ENCODE measurements at regions not wholly inside any gene's neighbourhood (a gene's known extent, or its start where the extent isn't known, plus 50 kb on each side); places are given as distances from the start of the nearest gene placed in this dataset.

DNA sequence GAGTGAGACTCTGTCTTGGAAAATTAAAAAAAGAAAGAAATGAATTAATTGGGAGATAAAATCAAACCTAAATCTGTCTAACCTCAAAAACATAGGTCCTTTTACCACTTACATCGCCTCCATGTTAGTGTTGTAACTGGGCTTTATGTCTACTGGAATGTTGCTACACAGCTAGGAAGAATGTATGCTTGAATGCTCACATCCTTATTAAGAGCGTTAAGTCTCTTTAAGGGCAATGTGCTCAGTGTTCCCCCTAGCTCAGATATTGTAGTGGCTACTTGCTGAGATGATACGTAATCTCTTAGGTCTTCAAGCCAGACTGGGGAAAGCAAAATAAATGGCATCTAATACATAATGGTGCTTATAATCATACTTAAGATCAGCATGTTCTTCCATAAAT is 1072.8 kb downstream of the PDHA2 start:
- no peak for TF ChIP-seq CTCF (IDR thresholded peaks at IDR 0.05; ENCODE audit: insufficient read depth, low read depth, low read length, missing control alignments)
- no peak overlapping the region for H3K4me3 ChIP-seq (ENCODE audit: low read depth, low read length)
- DNase-seq (ENCODE audit: low read depth), result no peak

GRCh38 chr4:96913441-96914080 is 1073.7 kb downstream of the PDHA2 start:
- no peak for DNase-seq (ENCODE audit: low read depth)
- TF ChIP-seq CTCF (IDR thresholded peaks at IDR 0.05; ENCODE audit: insufficient read depth, low read depth, low read length, missing control alignments), result no peak
- no peak overlapping the region for H3K4me3 ChIP-seq (ENCODE audit: low read depth, low read length)

- DNase-seq (ENCODE audit: low read depth), result no peak
Measured at GRCh38 chr4:96916711-96917110, 1076.8 kb downstream of the PDHA2 start.

GRCh38 chr4:96936886-96937285 is 1097.0 kb downstream of the PDHA2 start:
- no peak overlapping the region for H3K4me3 ChIP-seq (ENCODE audit: low read depth, low read length)
- DNase-seq (ENCODE audit: low read depth), result no peak
- TF ChIP-seq CTCF (IDR thresholded peaks at IDR 0.05; ENCODE audit: insufficient read depth, low read depth, low read length, missing control alignments), result no peak

More at GRCh38 chr4:96916711-96917110, 1076.8 kb downstream of the PDHA2 start:
- no peak for TF ChIP-seq CTCF (IDR thresholded peaks at IDR 0.05; ENCODE audit: insufficient read depth, low read depth, low read length, missing control alignments)
- H3K4me3 ChIP-seq (ENCODE audit: low read depth, low read length), result no peak overlapping the region

- no peak overlapping the region for H3K4me3 ChIP-seq (ENCODE audit: low read depth, low read length)
- no peak for DNase-seq (ENCODE audit: low read depth)
- no peak for TF ChIP-seq CTCF (IDR thresholded peaks at IDR 0.05; ENCODE audit: insufficient read depth, low read depth, low read length, missing control alignments)
Measured at GRCh38 chr4:96946552-96946951, 1106.7 kb downstream of the PDHA2 start.

DNA sequence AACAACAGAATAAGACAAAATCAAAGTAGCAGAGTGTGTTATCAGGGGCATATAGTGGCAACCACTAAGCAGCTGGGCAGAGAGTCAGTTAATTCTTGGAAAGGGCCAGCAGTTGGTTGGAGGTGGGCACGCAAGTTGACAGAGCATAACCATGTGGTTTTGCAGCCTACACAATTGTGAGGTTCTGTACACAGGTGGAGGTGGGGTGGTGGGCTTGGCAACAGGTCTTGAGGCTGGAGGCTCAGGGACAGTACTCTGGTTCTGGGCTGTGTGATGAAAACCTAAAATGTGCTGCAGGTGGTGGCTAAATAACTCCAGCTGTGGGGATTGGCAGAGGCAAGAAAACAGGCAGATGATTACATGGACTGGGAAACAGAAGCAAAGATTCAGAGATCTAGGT is 1112.7 kb downstream of the PDHA2 start:
- no peak for DNase-seq (ENCODE audit: low read depth)

More for the DNA sequence above, 1112.7 kb downstream of the PDHA2 start:
- H3K4me3 ChIP-seq (ENCODE audit: low read depth, low read length), result no peak overlapping the region
- TF ChIP-seq CTCF (IDR thresholded peaks at IDR 0.05; ENCODE audit: insufficient read depth, low read depth, low read length, missing control alignments), result no peak
